ENCODE measurements at regions not wholly inside any gene's neighbourhood (a gene's known extent, or its start where the extent isn't known, plus 50 kb on each side); places are given as distances from the start of the nearest gene placed in this dataset.
"Not testable (repeated sequence)": the region's sequence is repeated elsewhere in the genome, so short reads cannot be mapped to it uniquely, and the experiment has no call there.

DNA sequence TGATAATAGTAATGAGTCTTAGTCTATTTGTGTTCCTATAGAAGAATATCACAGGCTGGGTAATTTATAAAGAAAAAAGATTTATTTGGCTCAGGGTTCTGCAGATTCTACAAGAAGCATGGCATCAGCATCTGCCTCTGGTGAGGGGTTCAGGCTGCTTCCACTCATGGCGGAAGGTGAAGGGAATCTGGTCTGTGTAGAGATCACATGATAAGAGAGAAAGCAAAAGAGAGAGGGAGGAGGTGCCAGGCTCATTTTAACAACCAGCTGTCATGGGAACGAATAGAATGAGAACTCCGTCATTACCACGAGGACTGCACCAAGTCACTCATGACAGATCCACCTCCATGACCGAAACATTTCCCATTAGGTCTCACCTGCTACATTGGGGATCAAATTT, 664.0 kb upstream of the SGO1 start:
- Mint-ChIP-seq H3K4me3 (no peak overlapping the region), H3K27ac (no peak overlapping the region), H3K36me3 (no peaks in the 10 kb centered on the region), H3K4me1 (no peaks in the 10 kb centered on the region), H3K9me3 (peaks cover 3 to 4% of the 10 kb centered on the region in 2 donors), H3K27me3 (no peaks in the 10 kb centered on the region)
- DNase-seq = no peak
- ATAC-seq (replicated peaks) = no peak

DNA sequence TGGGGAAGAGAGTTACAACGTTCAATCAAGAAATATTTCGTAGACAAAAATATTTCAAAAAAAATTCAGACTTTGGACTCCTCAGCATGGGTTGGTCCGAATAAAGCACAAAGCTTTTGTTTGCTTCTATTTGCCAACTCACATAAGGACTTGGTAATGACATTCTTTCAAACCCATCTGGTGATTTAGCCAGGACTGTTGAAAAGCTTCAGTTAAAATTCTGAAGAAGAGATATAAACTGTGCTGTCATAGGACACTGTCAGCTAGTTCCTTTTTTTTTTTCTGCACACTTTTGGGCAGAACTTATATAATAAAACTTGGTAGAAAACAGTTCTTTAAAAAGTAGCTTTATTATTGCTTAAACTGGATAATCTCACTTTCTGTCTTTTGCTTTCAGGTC, 660.8 kb upstream of the SGO1 start:
- DNase-seq = no peak
- no peaks in the 10 kb centered on the region for H3K4me1 Mint-ChIP-seq
- H3K4me3 Mint-ChIP-seq = no peak overlapping the region
- ATAC-seq (replicated peaks) = no peak
- no peaks in the 10 kb centered on the region for H3K27me3 Mint-ChIP-seq
- H3K36me3 Mint-ChIP-seq = no peaks in the 10 kb centered on the region
- no peak overlapping the region for H3K27ac Mint-ChIP-seq
- peaks cover 4% of the 10 kb centered on the region in 2 donors for H3K9me3 Mint-ChIP-seq

DNA sequence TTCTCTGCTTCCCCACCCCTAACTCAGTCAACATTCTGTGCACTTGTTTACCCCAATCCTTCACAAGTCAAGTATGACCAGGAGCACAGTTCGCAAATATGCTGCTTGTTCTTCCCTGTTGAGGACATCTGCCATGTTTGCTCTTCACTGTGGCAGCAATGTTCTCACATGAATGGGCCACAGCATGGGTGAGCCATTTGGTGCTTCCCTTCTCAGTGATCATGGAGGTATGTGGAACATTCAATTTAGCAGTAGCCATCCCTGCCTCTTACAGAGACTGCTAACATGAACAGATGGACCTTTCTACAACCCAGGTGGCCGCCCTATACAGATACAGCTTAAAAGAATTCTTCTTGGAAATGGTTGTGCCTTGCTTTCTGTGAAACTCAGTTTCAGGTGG, 660.1 kb upstream of the SGO1 start:
- H3K27ac Mint-ChIP-seq = no peak overlapping the region
- H3K9me3 Mint-ChIP-seq = peaks cover 4 to 5% of the 10 kb centered on the region in 2 donors

DNA sequence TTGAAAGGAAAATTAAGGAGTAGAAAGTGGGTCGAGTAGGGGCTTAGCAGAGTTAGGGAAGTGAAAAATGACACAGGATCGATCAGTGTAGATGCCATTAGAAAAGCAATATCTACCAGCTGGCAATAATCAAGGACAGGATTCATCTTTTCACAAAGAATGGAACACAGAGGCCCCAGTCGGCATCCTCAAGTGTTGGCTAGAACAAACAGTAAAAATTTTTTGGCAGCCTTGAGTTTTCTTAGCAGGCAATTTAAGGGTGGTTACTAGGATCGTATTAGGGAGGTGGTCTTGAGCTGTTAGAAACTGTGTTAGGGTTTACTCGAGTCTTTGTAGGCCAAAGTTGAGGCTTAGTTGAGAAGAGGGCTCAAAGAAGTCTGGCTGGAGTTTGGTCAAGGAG, 658.8 kb upstream of the SGO1 start:
- DNase-seq (no peak), ATAC-seq (replicated peaks) (no peak)
- Mint-ChIP-seq H3K9me3 (peaks cover 4 to 5% of the 10 kb centered on the region in 2 donors), H3K36me3 (no peaks in the 10 kb centered on the region), H3K4me3 (no peak overlapping the region), H3K27ac (no peak overlapping the region), H3K4me1 (no peaks in the 10 kb centered on the region), H3K27me3 (no peaks in the 10 kb centered on the region)

More for the DNA sequence above, 660.1 kb upstream of the SGO1 start:
- H3K27me3 Mint-ChIP-seq = no peaks in the 10 kb centered on the region
- ATAC-seq (replicated peaks) (no peak), DNase-seq (no peak)
- no peak overlapping the region for H3K4me3 Mint-ChIP-seq
- H3K36me3 Mint-ChIP-seq = no peaks in the 10 kb centered on the region
- no peaks in the 10 kb centered on the region for H3K4me1 Mint-ChIP-seq

DNA sequence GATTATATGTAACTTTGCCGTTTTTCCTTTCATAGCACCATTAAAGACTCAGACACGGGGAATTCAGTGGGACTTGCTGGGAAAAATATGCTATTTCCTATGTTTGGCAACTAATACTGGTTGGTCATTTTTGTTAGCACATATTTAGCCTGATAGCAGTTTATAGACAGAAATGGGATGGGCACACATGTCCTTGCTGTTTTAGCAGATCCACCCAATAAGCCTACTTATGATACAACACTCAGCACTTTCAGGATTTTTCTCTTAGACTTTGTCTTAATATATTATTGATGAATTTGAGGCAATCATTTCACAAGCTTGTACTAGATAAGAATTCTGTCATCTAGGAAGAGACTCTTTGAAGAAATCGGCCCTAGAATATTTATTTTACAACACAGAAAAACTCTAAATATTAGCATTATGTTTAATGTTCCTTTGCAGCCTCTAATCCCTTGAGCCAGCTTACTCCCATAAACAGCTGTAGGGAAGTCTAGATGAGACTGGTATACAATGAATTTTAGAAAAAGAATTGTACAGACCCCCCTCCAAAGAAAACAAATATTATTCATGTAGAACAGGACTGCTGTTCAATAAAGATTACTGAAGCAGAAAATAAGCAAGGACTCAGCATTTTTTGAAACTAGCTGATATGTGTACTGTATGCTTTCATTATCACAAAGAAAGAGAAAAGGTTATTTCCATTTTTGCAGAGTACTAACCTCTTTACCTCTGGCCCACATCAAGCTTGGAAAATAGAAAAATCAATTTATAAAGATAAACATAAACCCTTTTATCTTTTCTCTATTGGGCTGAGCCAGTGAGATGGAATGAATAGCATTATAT, 656.8 kb upstream of the SGO1 start:
- no peaks in the 10 kb centered on the region for H3K36me3 Mint-ChIP-seq
- ATAC-seq (replicated peaks) = no peak
- H3K4me3 Mint-ChIP-seq = no peak overlapping the region
- H3K4me1 Mint-ChIP-seq = no peaks in the 10 kb centered on the region
- H3K27me3 Mint-ChIP-seq = no peaks in the 10 kb centered on the region
- no peak for DNase-seq
- peaks cover 0 to 3% of the 10 kb centered on the region in 2 donors for H3K9me3 Mint-ChIP-seq
- no peak overlapping the region for H3K27ac Mint-ChIP-seq

DNA sequence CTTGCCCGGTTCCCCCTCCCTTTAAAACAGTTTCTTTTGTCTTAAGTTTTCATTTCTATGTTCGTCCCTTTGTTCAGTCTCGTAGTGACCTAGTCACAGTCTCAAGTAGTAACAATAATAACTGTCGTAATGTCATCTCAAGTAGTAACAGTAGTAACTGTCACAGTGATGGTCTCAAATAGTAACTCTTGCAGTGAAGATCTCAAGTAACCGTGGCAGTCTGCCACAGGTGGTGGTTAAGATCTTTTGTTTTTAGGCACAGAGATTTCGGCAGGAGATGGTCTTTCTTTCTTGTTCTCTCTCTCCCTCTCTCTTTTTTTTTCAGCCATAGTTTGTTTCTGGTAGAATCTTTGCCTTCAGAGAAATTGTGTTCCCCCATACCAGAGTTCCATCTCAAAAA, 656.0 kb upstream of the SGO1 start:
- no peak overlapping the region for H3K27ac Mint-ChIP-seq
- DNase-seq (no peak), ATAC-seq (replicated peaks) (no peak)
- H3K4me1 Mint-ChIP-seq = no peaks in the 10 kb centered on the region
- no peaks in the 10 kb centered on the region for H3K27me3 Mint-ChIP-seq
- H3K4me3 Mint-ChIP-seq = no peak overlapping the region
- peaks cover 0 to 2% of the 10 kb centered on the region in 2 donors for H3K9me3 Mint-ChIP-seq
- no peaks in the 10 kb centered on the region for H3K36me3 Mint-ChIP-seq

DNA sequence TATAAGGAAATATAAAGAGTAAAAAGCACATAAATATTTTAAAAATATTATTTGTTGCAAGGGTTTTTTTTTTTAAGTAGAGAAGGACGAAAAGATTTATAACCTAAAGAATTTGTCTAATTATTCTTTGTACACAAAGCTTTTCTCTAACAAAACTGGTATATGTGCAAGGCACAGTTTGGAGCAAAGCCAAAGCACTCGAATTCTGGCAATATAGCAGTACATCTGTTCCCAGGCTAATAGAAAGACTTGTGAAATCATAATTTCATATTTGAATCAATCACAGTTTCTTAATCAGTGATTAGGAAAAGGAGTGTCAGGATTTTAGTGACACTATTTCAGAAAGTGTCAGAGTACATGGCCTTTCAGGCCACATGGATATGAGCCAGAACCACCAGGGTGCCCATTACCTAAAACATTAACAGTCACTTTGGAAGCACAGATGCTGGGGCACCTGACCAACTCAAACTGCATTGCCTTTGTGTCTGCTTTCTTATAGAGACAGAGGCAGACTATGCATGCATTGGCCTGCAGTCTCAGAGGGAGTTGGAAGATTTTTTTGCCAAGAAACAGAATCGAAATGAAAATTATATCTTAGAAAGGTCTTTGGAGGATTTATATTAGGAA, 651.8 kb upstream of the SGO1 start:
- Mint-ChIP-seq H3K4me1 (no peaks in the 10 kb centered on the region), H3K4me3 (no peak overlapping the region), H3K27me3 (no peaks in the 10 kb centered on the region), H3K27ac (no peak overlapping the region), H3K9me3 (peaks cover 0 to 5% of the 10 kb centered on the region in 2 donors), H3K36me3 (no peaks in the 10 kb centered on the region)
- ATAC-seq (replicated peaks) = no peak
- DNase-seq = no peak

DNA sequence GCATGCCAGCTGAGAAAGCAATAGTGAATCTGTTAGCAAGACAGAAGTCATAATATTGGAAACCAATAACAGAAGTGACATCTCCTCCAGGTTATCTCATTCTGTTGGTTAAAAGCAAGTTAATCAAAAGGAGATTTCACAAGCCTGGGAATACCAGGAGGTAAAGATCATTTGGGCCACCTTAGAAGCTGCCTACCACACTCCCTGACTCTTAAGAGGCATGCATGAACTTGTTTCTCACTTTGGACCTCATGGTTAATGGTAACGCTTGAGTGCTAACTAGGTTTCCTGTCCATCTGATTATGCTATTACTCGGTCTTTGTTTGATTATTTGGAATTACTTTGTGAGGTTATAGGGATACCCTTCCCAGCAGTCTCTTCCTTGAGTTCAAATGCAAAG, 650.8 kb upstream of the SGO1 start:
- ATAC-seq (replicated peaks) (no peak), DNase-seq (no peak)
- Mint-ChIP-seq H3K27me3 (no peaks in the 10 kb centered on the region), H3K9me3 (peaks cover 0 to 4% of the 10 kb centered on the region in 2 donors), H3K4me3 (no peak overlapping the region), H3K27ac (no peak overlapping the region), H3K4me1 (no peaks in the 10 kb centered on the region), H3K36me3 (no peaks in the 10 kb centered on the region)

- H3K27me3 Mint-ChIP-seq = no peaks in the 10 kb centered on the region
- peaks cover 3 to 5% of the 10 kb centered on the region in 2 donors for H3K9me3 Mint-ChIP-seq
- ATAC-seq (replicated peaks) (no peak), DNase-seq (no peak)
- no peak overlapping the region for H3K4me3 Mint-ChIP-seq
- H3K27ac Mint-ChIP-seq = no peak overlapping the region
- no peaks in the 10 kb centered on the region for H3K4me1 Mint-ChIP-seq
- no peaks in the 10 kb centered on the region for H3K36me3 Mint-ChIP-seq
Observed at GRCh38 chr3:20832963-20833362, 647.0 kb upstream of the SGO1 start.

GRCh38 chr3:20822251-20822650, 636.2 kb upstream of the SGO1 start:
- ATAC-seq (replicated peaks) = no peak
- peaks cover 0 to 4% of the 10 kb centered on the region in 2 donors for H3K36me3 Mint-ChIP-seq
- peaks cover 12 to 30% of the 10 kb centered on the region in 2 donors for H3K9me3 Mint-ChIP-seq
- DNase-seq = no peak
- no peak overlapping the region for H3K27ac Mint-ChIP-seq
- no peaks in the 10 kb centered on the region for H3K27me3 Mint-ChIP-seq
- no peak overlapping the region for H3K4me3 Mint-ChIP-seq
- no peaks in the 10 kb centered on the region for H3K4me1 Mint-ChIP-seq

GRCh38 chr3:20820872-20821271, 634.9 kb upstream of the SGO1 start:
- H3K27ac Mint-ChIP-seq; H3K4me3 Mint-ChIP-seq; DNase-seq; H3K4me1 Mint-ChIP-seq; ATAC-seq (replicated peaks); H3K36me3 Mint-ChIP-seq; H3K27me3 Mint-ChIP-seq: not testable (repeated sequence)
- H3K9me3 Mint-ChIP-seq = peaks cover 12 to 30% of the 10 kb centered on the region in 2 donors

DNA sequence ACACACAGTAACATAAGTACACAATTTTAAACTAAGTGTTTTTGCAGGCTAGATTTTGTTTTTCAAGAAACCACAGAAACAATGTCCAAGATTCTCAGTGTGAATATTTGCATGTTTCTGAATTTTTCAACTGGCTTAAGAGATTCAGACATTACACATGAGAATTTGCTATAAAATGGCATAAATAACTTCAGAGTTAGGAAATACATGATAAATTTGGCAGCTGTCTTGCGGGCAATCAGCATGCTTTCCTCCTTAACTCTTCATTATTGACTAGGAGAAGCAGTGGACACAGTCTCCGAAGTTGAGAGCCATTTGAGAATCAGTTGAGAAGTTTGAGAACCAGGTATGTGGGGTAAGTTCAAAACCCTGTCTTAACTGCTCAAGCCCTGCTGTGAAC, 625.6 kb upstream of the SGO1 start:
- H3K4me3 Mint-ChIP-seq = no peak overlapping the region

GRCh38 chr3:20811006-20811405, 625.0 kb upstream of the SGO1 start:
- H3K4me1 Mint-ChIP-seq = no peaks in the 10 kb centered on the region
- H3K36me3 Mint-ChIP-seq = no peaks in the 10 kb centered on the region
- H3K27me3 Mint-ChIP-seq = no peaks in the 10 kb centered on the region
- no peak overlapping the region for H3K27ac Mint-ChIP-seq
- no peak overlapping the region for H3K4me3 Mint-ChIP-seq
- peaks cover 3 to 4% of the 10 kb centered on the region in 2 donors for H3K9me3 Mint-ChIP-seq
- ATAC-seq (replicated peaks) (no peak), DNase-seq (no peak)

More for the DNA sequence above, 625.6 kb upstream of the SGO1 start:
- no peak overlapping the region for H3K27ac Mint-ChIP-seq
- H3K4me1 Mint-ChIP-seq = no peaks in the 10 kb centered on the region
- DNase-seq = no peak
- H3K27me3 Mint-ChIP-seq = no peaks in the 10 kb centered on the region
- H3K9me3 Mint-ChIP-seq = peaks cover 3 to 4% of the 10 kb centered on the region in 2 donors
- H3K36me3 Mint-ChIP-seq = no peaks in the 10 kb centered on the region
- no peak for ATAC-seq (replicated peaks)

DNA sequence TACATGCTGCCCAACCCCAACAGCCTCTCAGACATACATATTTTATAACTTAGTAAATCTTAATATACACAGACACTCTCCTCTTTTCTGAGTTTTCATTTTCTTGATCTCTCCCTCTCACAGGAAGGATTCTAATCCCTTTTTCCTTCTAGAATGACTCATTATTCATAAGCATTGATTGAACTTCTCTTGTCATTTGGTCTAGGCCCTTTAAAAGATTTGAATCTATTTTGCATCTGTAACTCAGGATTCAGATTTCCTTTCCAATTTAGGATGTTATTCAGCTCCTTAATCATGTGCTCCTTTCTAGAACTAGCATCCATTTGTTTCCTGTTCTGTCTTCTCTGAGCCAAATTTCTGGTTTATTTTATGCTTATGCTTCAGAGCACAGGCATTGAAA, 624.5 kb upstream of the SGO1 start:
- Mint-ChIP-seq H3K4me3 (no peak overlapping the region), H3K27ac (no peak overlapping the region), H3K9me3 (peaks cover 3 to 4% of the 10 kb centered on the region in 2 donors), H3K36me3 (no peaks in the 10 kb centered on the region), H3K4me1 (no peaks in the 10 kb centered on the region), H3K27me3 (no peaks in the 10 kb centered on the region)
- no peak for DNase-seq
- no peak for ATAC-seq (replicated peaks)

- Mint-ChIP-seq H3K27me3 (no peaks in the 10 kb centered on the region), H3K9me3 (peaks cover 0 to 2% of the 10 kb centered on the region in 2 donors), H3K27ac (no peak overlapping the region), H3K36me3 (no peaks in the 10 kb centered on the region), H3K4me1 (no peaks in the 10 kb centered on the region), H3K4me3 (no peak overlapping the region)
- no peak for ATAC-seq (replicated peaks)
- DNase-seq = no peak
Observed at GRCh38 chr3:20809356-20809755, 623.4 kb upstream of the SGO1 start.

Data from stimulated activated naive B cell treated with anti-CD40 and anti-IgM and Interleukin-4, amounts not matched to agents 10 μg/mL and 1 μg/mL and 100 μg/mL, for 72 hours (primary cell).